Parathyroid adenoma (tissue), 2 donors: ENCODE measurements at regions not wholly inside any gene's neighbourhood (a gene's known extent, or its start where the extent isn't known, plus 50 kb on each side); places are given as distances from the start of the nearest gene placed in this dataset.

Source experiments
- H2AFZ ChIP-seq: fragments of 300-600 bp; sonication (generic); one replicate; pipeline ENCODE4 v1.7.0; 2017; ENCODE audit warnings: antibody characterized with exemption, mild to moderate bottlenecking
- H3K27ac ChIP-seq: fragments of 300-600 bp; sonication (generic); one replicate; pipeline ENCODE4 v1.7.0; 2017
- H3K27me3 ChIP-seq: fragments of 300-600 bp; sonication (generic); one replicate; pipeline ENCODE4 v1.7.0; 2017; ENCODE audit warnings: low read length; ENCODE audit not compliant: control insufficient read depth, insufficient read depth
- H3K36me3 ChIP-seq: fragments of 300-600 bp; sonication (generic); one replicate; pipeline ENCODE4 v1.7.0; 2017; ENCODE audit warnings: low read length; ENCODE audit not compliant: control insufficient read depth, insufficient read depth
- H3K4me1 ChIP-seq: fragments of 300-600 bp; sonication (generic); one replicate; pipeline ENCODE4 v1.7.0; 2017; ENCODE audit warnings: control low read depth
- H3K4me2 ChIP-seq: fragments of 300-600 bp; sonication (generic); one replicate; pipeline ENCODE4 v1.7.0; 2017; ENCODE audit warnings: low read length
- H3K4me3 ChIP-seq: fragments of 300-600 bp; sonication (generic); one replicate; pipeline ENCODE4 v1.7.0; 2017; ENCODE audit warnings: low read depth, low read length
- H3K79me2 ChIP-seq: fragments of 300-600 bp; sonication (generic); one replicate; pipeline ENCODE4 v1.7.0; 2017; ENCODE audit warnings: control low read depth
- H3K9ac ChIP-seq: fragments of 300-600 bp; sonication (generic); one replicate; pipeline ENCODE4 v1.7.0; 2017; ENCODE audit warnings: mild to moderate bottlenecking
- H3K9me3 ChIP-seq: fragments of 300-600 bp; sonication (generic); one replicate; pipeline ENCODE4 v1.7.0; 2017; ENCODE audit warnings: low read length; ENCODE audit not compliant: control insufficient read depth
- CTCF ChIP-seq: fragments of 300-600 bp; sonication (generic); IDR thresholded peaks from one replicate; pipeline ENCODE4 v1.7.0; 2017; ENCODE audit warnings: antibody characterized with exemption, mild to moderate bottlenecking
- donor health status: primary hyperparathyroidism.

GRCh38 chr21:43343095-43343991, 83.6 kb downstream of the SIK1 start:
- H3K27ac ChIP-seq = no peak overlapping the region
- no peaks in the 10 kb centered on the region for H3K9me3 ChIP-seq
- no peak overlapping the region for H3K9ac ChIP-seq
- no peaks in the 10 kb centered on the region for H3K36me3 ChIP-seq
- no peak overlapping the region for H3K4me3 ChIP-seq
- no peak overlapping the region for H3K4me2 ChIP-seq
- no peaks in the 10 kb centered on the region for H3K4me1 ChIP-seq
- TF ChIP-seq CTCF = no peak
- no peaks in the 10 kb centered on the region for H3K79me2 ChIP-seq
- no peaks in the 10 kb centered on the region for H3K27me3 ChIP-seq
- no peak overlapping the region for H2AFZ ChIP-seq

DNA sequence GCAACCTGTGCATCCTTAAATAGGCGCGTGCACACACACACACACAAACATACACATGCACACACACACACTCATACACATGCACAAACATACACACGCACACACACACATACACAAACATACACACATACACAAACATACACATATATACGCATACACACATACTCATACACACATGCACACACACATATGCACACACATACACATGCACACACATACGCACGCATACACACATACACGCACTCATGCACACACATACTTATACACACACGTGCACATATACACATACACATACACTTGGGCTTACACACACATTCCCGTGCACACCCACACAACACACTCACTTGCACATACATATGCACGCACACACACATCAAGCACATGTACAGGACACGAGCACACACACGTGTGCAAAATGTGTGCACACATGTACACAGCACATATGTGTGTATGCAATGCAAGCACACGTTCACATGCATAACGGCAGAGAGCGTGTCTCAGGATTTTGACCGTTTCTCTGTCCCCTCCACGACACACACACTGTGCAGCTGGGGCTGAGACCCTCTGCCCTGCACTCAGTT, 84.5 kb downstream of the SIK1 start:
- H3K9ac ChIP-seq = no peak overlapping the region
- no peak overlapping the region for H3K4me2 ChIP-seq
- no peaks in the 10 kb centered on the region for H3K27me3 ChIP-seq
- H3K4me1 ChIP-seq = no peaks in the 10 kb centered on the region
- no peaks in the 10 kb centered on the region for H3K36me3 ChIP-seq
- H3K4me3 ChIP-seq = no peak overlapping the region
- H3K9me3 ChIP-seq = no peaks in the 10 kb centered on the region
- TF ChIP-seq CTCF = no peak
- no peak overlapping the region for H3K27ac ChIP-seq
- H3K79me2 ChIP-seq = no peaks in the 10 kb centered on the region
- no peak overlapping the region for H2AFZ ChIP-seq

DNA sequence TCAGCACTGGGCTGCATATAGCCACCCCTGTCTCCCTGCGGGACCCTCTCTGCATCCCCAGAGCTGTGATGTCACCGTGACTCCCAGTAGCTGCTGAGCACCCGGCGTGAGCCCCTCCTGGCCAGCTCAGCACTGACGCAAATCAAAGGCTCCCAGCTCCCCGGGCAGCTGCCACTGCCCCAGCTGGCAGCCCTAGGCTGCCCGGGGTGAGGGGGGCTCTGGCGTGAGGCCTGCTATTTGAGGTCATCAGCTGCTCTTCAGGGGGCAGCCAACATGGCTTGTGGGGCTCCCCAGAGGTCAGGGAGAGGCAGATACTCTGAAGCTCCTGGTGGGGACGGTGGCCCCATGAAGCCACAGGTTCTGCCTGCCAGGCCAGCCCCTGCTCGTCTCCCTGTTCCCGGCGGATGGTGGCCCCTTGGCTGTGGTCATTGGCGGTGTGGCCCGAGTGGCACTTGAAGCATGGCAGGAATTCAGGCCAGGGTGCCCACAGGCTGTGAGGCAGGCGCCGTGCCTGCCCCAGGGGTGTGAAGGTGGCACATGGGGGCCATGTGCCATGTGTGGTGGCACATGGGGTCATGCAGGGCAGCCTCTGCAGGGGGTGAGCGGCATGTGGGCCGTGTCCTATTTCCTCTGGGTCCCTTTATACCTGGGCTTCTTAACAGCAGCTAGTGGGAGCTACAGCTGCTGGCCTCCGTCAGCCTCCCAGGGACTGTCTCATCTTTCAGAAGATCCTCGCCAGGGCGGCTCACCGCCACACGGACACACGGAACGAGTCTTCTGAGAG, 85.4 kb downstream of the SIK1 start:
- H3K27ac ChIP-seq = no peak overlapping the region
- H3K36me3 ChIP-seq = no peaks in the 10 kb centered on the region
- no peak overlapping the region for H3K9ac ChIP-seq
- H3K9me3 ChIP-seq = no peaks in the 10 kb centered on the region
- TF ChIP-seq CTCF = no peak
- H2AFZ ChIP-seq = no peak overlapping the region
- no peak overlapping the region for H3K4me2 ChIP-seq
- no peaks in the 10 kb centered on the region for H3K4me1 ChIP-seq
- H3K79me2 ChIP-seq = no peaks in the 10 kb centered on the region
- no peak overlapping the region for H3K4me3 ChIP-seq
- no peaks in the 10 kb centered on the region for H3K27me3 ChIP-seq

- Histone ChIP-seq H3K79me2 (no peaks in the 10 kb centered on the region), H3K27ac (no peak overlapping the region), H3K4me3 (no peak overlapping the region), H3K4me1 (no peaks in the 10 kb centered on the region), H3K4me2 (no peak overlapping the region), H3K36me3 (no peaks in the 10 kb centered on the region), H2AFZ (no peak overlapping the region), H3K27me3 (no peaks in the 10 kb centered on the region), H3K9ac (no peak overlapping the region), H3K9me3 (no peaks in the 10 kb centered on the region)
- no peak for TF ChIP-seq CTCF
Observed at GRCh38 chr21:43340491-43341377, 86.2 kb downstream of the SIK1 start.
